H1 (cell line): ENCODE measurements at regions not wholly inside any gene's neighbourhood (a gene's known extent, or its start where the extent isn't known, plus 50 kb on each side); places are given as distances from the start of the nearest gene placed in this dataset.
A peak's percentile ranks its signal among the peaks of the same experiment; 100 is the strongest.

Experiments used
- CTCF ChIA-PET: fragments of 300-600 bp; sonication (Branson Sonifier 250); formaldehyde crosslinking; loops from one replicate; lab custom pipeline; 2021; ENCODE audit not compliant: partially characterized antibody; lab: Charles Lee
- POLR2A ChIA-PET: fragments of 300-600 bp; sonication (Branson Sonifier 250); formaldehyde crosslinking; loops from one replicate; lab custom pipeline; 2021; ENCODE audit warnings: inconsistent platforms; ENCODE audit not compliant: partially characterized antibody; lab: Charles Lee
- DNase-seq, 2 experiments: peaks; one replicate each; pipeline versions ENCODE4 v3.0.0 to v3.0.0-alpha.2; 2010 to 2022; ENCODE audit warnings: low spot score in 2 of 2, low read depth in 1 of 2, mixed read lengths in 1 of 2
- FAIRE-seq: peaks from 2 replicates; lab custom pipeline; 2011; peaks lifted over from hg19 to GRCh38; lab: Jason Lieb, UNC
- H2AFZ ChIP-seq: 2 replicates; pipeline ENCODE4 v1.8.1; 2012; ENCODE audit warnings: low read length, inconsistent platforms
- H2AK5ac ChIP-seq: 2 replicates; pipeline ENCODE4 v1.6.1; 2013; ENCODE audit warnings: low read depth, low read length
- H2BK120ac ChIP-seq: replicated peaks from 2 replicates; pipeline ENCODE3; 2013; ENCODE audit warnings: low read depth, low read length, inconsistent platforms
- H2BK12ac ChIP-seq: 2 replicates; pipeline ENCODE4 v1.6.1; 2013; ENCODE audit warnings: low read depth, low read length
- H2BK15ac ChIP-seq: 2 replicates; pipeline ENCODE4 v1.6.1; 2013; ENCODE audit warnings: low read length
- H2BK20ac ChIP-seq: 2 replicates; pipeline ENCODE4 v1.6.1; 2013; ENCODE audit warnings: low read length
- H2BK5ac ChIP-seq: 2 replicates; pipeline ENCODE4 v1.6.1; 2013; ENCODE audit warnings: low read depth, low read length
- H3K14ac ChIP-seq: 2 replicates; pipeline ENCODE4 v1.6.1; 2013; ENCODE audit warnings: inconsistent platforms; ENCODE audit not compliant: insufficient read length
- H3K18ac ChIP-seq: 2 replicates; pipeline ENCODE4 v1.6.1; 2013; ENCODE audit warnings: low read length; ENCODE audit errors: extremely low read depth
- H3K23ac ChIP-seq: 2 replicates; pipeline ENCODE4 v1.6.1; 2013; ENCODE audit warnings: inconsistent platforms; ENCODE audit not compliant: insufficient read length
- H3K23me2 ChIP-seq: 2 replicates; pipeline ENCODE4 v1.6.1; 2013; ENCODE audit warnings: low read depth, low read length
- H3K27ac ChIP-seq: 2 replicates; pipeline ENCODE4 v1.6.1; 2011; ENCODE audit warnings: low read depth, low read length, inconsistent platforms
- H3K27me3 ChIP-seq, 4 experiments: replicated peaks in 1 of 4; 1 replicate in 1 of 4; 2 replicates in 3 of 4; pipeline versions ENCODE4 v1.6.1 to v1.8.1; 2011 to 2013; ENCODE audit warnings: low read length in 3 of 4, mild to moderate bottlenecking in 3 of 4, inconsistent platforms in 2 of 4, mixed read lengths in 2 of 4, moderate library complexity in 1 of 4; ENCODE audit not compliant: control insufficient read depth in 3 of 4, insufficient read depth in 3 of 4; ENCODE audit errors: extremely low read depth in 1 of 4
- H3K36me3 ChIP-seq, 4 experiments: 2 replicates each; pipeline versions ENCODE4 v1.6.1 to v1.8.1; 2011 to 2013; ENCODE audit warnings: mild to moderate bottlenecking in 4 of 4, low read length in 3 of 4, moderate library complexity in 2 of 4, control low read depth in 1 of 4, inconsistent platforms in 1 of 4; ENCODE audit not compliant: insufficient read depth in 4 of 4, control insufficient read depth in 2 of 4
- H3K4ac ChIP-seq: replicated peaks from 2 replicates; pipeline ENCODE3; 2013; ENCODE audit warnings: low read length, low read depth, mixed read lengths, inconsistent platforms; ENCODE audit not compliant: insufficient read length
- H3K4me1 ChIP-seq, 4 experiments: replicated peaks in 1 of 4; 1 replicate in 1 of 4; 2 replicates in 3 of 4; pipeline versions ENCODE4 v1.6.1 to v1.8.1; 2011 to 2013; ENCODE audit warnings: low read length in 3 of 4, inconsistent platforms in 2 of 4, mixed read lengths in 1 of 4; ENCODE audit not compliant: insufficient read depth in 4 of 4, control insufficient read depth in 3 of 4
- H3K4me2 ChIP-seq, 2 experiments: 2 replicates each; pipeline versions ENCODE4 v1.6.1 to v1.8.1; 2011 to 2013; ENCODE audit warnings: low read depth in 2 of 2, low read length in 2 of 2, control low read depth in 1 of 2, inconsistent platforms in 1 of 2, mild to moderate bottlenecking in 1 of 2; ENCODE audit not compliant: insufficient read depth in 1 of 2
- H3K4me3 ChIP-seq, 4 experiments: fragments of 200-600, 300-600 bp in 1 of 4; sonication (generic), shearing (Covaris generic), sonication (Bioruptor Twin) in 1 of 4; 2 replicates each; pipeline versions ENCODE4 v1.5.1 to v1.8.1; 2011 to 2016; ENCODE audit warnings: low read length in 4 of 4, low read depth in 3 of 4, control low read depth in 2 of 4, inconsistent platforms in 2 of 4, mild to moderate bottlenecking in 2 of 4, mixed read lengths in 1 of 4, moderate library complexity in 1 of 4; ENCODE audit not compliant: insufficient read depth in 2 of 4; ENCODE audit errors: extremely low read depth in 1 of 4
- H3K56ac ChIP-seq: replicated peaks from 2 replicates; pipeline ENCODE3; 2013; ENCODE audit warnings: low read depth, mild to moderate bottlenecking, mixed read lengths, low read length, inconsistent platforms; ENCODE audit not compliant: insufficient read length
- H3K79me1 ChIP-seq: 2 replicates; pipeline ENCODE4 v1.6.1; 2013; ENCODE audit warnings: low read depth, low read length, control low read depth
- H3K79me2 ChIP-seq, 2 experiments: 2 replicates each; pipeline versions ENCODE4 v1.6.1 to v1.8.1; 2012 to 2013; ENCODE audit warnings: low read length in 2 of 2, mild to moderate bottlenecking in 2 of 2, inconsistent platforms in 1 of 2; ENCODE audit not compliant: insufficient read depth in 2 of 2, control insufficient read depth in 1 of 2
- H3K9ac ChIP-seq, 4 experiments: replicated peaks in 1 of 4; 1 replicate in 1 of 4; 2 replicates in 3 of 4; pipeline versions ENCODE4 v1.6.1 to v1.8.1; 2011 to 2013; ENCODE audit warnings: low read depth in 3 of 4, low read length in 3 of 4, control low read depth in 2 of 4, mild to moderate bottlenecking in 2 of 4, moderate library complexity in 2 of 4, inconsistent platforms in 1 of 4; ENCODE audit errors: extremely low read depth in 1 of 4
- H3K9me3 ChIP-seq, 2 experiments: 2 replicates each; pipeline versions ENCODE4 v1.6.1 to v1.8.1; 2012 to 2013; ENCODE audit warnings: mild to moderate bottlenecking in 2 of 2, moderate library complexity in 2 of 2, control low read depth in 1 of 2, inconsistent platforms in 1 of 2, low read depth in 1 of 2, low read length in 1 of 2, mixed read lengths in 1 of 2; ENCODE audit not compliant: insufficient read depth in 2 of 2
- H4K20me1 ChIP-seq, 2 experiments: replicated peaks in 1 of 2; 2 replicates each; pipeline versions ENCODE3 to v1.8.1; 2011 to 2013; ENCODE audit warnings: inconsistent platforms in 2 of 2, low read length in 2 of 2, mild to moderate bottlenecking in 1 of 2; ENCODE audit not compliant: insufficient read depth in 2 of 2, control insufficient read depth in 1 of 2
- H4K5ac ChIP-seq: 2 replicates; pipeline ENCODE4 v1.6.1; 2013; ENCODE audit warnings: low read length, low read depth, mixed read lengths, inconsistent platforms; ENCODE audit not compliant: insufficient read length
- H4K8ac ChIP-seq: 2 replicates; pipeline ENCODE4 v1.8.0; 2013; ENCODE audit warnings: mild to moderate bottlenecking, moderate library complexity, low read length, inconsistent platforms; ENCODE audit not compliant: insufficient read depth; ENCODE audit errors: extremely low read depth
- H4K91ac ChIP-seq: replicated peaks from 2 replicates; pipeline ENCODE3; 2013; ENCODE audit warnings: low read length, mixed read lengths, inconsistent platforms; ENCODE audit not compliant: insufficient read length
- ASH2L ChIP-seq: fragments of 200-600, 300-600 bp; sonication (generic); IDR thresholded peaks from one replicate; pipeline ENCODE4 v1.7.1; 2017; ENCODE audit warnings: low read length
- BCL11A ChIP-seq, 2 experiments: IDR thresholded peaks; one replicate each; pipeline ENCODE4 v1.6.1; 2011; ENCODE audit warnings: low read depth in 2 of 2, low read length in 2 of 2, mild to moderate bottlenecking in 2 of 2
- BRCA1 ChIP-seq: IDR thresholded peaks from 2 replicates; pipeline ENCODE4 v1.6.1; 2012; ENCODE audit warnings: low read depth, low read length, improper control_type of control experiment
- CHD1 ChIP-seq: IDR thresholded peaks from 2 replicates; pipeline ENCODE4 v1.6.1; 2012; ENCODE audit warnings: low read depth, low read length, improper control_type of control experiment
- HDAC2 ChIP-seq, 2 experiments: fragments of 300-600 bp in 1 of 2; sonication (generic) in 1 of 2; IDR thresholded peaks; 2 replicates each; pipeline ENCODE4 v1.6.1; 2011 to 2012; ENCODE audit warnings: low read depth in 2 of 2, low read length in 2 of 2, mild to moderate bottlenecking in 2 of 2, moderate library complexity in 2 of 2, borderline replicate concordance in 1 of 2, inconsistent platforms in 1 of 2
- MAFK ChIP-seq: IDR thresholded peaks from 2 replicates; pipeline ENCODE4 v1.6.1; 2012; ENCODE audit warnings: low read depth, mild to moderate bottlenecking, improper control_type of control experiment, low read length
- NANOG ChIP-seq: IDR thresholded peaks from 2 replicates; pipeline ENCODE4 v1.6.1; 2011; ENCODE audit warnings: low read length, low read depth, mild to moderate bottlenecking, inconsistent platforms; ENCODE audit not compliant: insufficient read depth, poor library complexity, severe bottlenecking
- POLR2A ChIP-seq, 2 experiments: IDR thresholded peaks; 1 replicate in 1 of 2; 2 replicates in 1 of 2; pipeline ENCODE4 v1.6.1; 2011; ENCODE audit warnings: low read depth in 2 of 2, low read length in 2 of 2, mild to moderate bottlenecking in 2 of 2; ENCODE audit errors: control extremely low read depth in 1 of 2
- RNF2 ChIP-seq: fragments of 200-900, 300-1000 bp; sonication (generic); IDR thresholded peaks from 2 replicates; pipeline ENCODE4 v1.7.1; 2016; ENCODE audit warnings: borderline replicate concordance, low read depth, mild to moderate bottlenecking, antibody characterized with exemption, low read length; ENCODE audit not compliant: poor library complexity, severe bottlenecking; ENCODE audit errors: missing control alignments
- SIRT6 ChIP-seq: IDR thresholded peaks from one replicate; pipeline ENCODE4 v1.7.1; 2012; ENCODE audit warnings: low read length, inconsistent platforms
- SRF ChIP-seq: IDR thresholded peaks from 2 replicates; pipeline ENCODE4 v1.6.1; 2011; ENCODE audit warnings: mild to moderate bottlenecking, low read depth, low read length, moderate library complexity
- USF2 ChIP-seq: IDR thresholded peaks from 2 replicates; pipeline ENCODE4 v1.6.1; 2011; ENCODE audit warnings: low read length, improper control_type of control experiment
- WGBS, 2 experiments: shearing (Covaris generic) in 1 of 2; methylation state at CpG; one replicate each; pipeline versions ENCODE4 v1.1.6 to v1.1.7; 2013 to 2015; ENCODE audit warnings: low lambda C conversion rate in 2 of 2, mixed read lengths in 2 of 2, inconsistent platforms in 1 of 2, low coverage in 1 of 2, missing lambda C conversion rate in 1 of 2; ENCODE audit not compliant: insufficient replicate concordance in 2 of 2, insufficient coverage in 1 of 2, insufficient read length in 1 of 2; ENCODE audit errors: extremely low coverage in 1 of 2, missing lambda C conversion rate in 1 of 2; 5-methylcytosine and 5-hydroxymethylcytosine counted together

- Histone ChIP-seq H4K91ac (no peak overlapping the region), H2BK12ac (no peak overlapping the region), H3K4ac (no peak overlapping the region), H3K79me1 (peaks cover 2% of the 10 kb centered on the region; the same call in 1 of the 2 replicates), H3K4me3 (no peak overlapping the region), H2BK20ac (no peak overlapping the region), H3K23ac (no peak overlapping the region), H2BK5ac (no peak overlapping the region), H3K4me1 (no peaks in the 10 kb centered on the region), H3K27ac (no peak overlapping the region), H2AFZ (no peak overlapping the region), H3K79me2 (peaks cover 0 to 8% of the 10 kb centered on the region in 2 experiments; a peak in 3 of 4 replicates), H3K36me3 (no peaks in the 10 kb centered on the region; a peak in 1 of 8 replicates), H3K23me2 (peaks cover 9% of the 10 kb centered on the region; the same call in 1 of the 2 replicates), H3K9ac (no peak overlapping the region), H2BK15ac (no peak overlapping the region), H4K20me1 (peaks cover 0 to 14% of the 10 kb centered on the region in 2 experiments), H2BK120ac (no peak overlapping the region), H3K4me2 (no peak overlapping the region), H4K5ac (no peak overlapping the region), H4K8ac (peak overlapping the region; percentile 28; the same call in 1 of the 2 replicates), H2AK5ac (no peak overlapping the region), H3K9me3 (no peaks in the 10 kb centered on the region), H3K27me3 (no peaks in the 10 kb centered on the region), H3K14ac (no peak overlapping the region), H3K18ac (no peak overlapping the region), H3K56ac (no peak overlapping the region)
- ChIA-PET CTCF (interaction anchor here (1.3 kb wide), 1 partner anchor 139 kb away, joined by 3 read pairs; no protein-coding TSS in a partner anchor), POLR2A (no interaction called here)
- DNase-seq: no peak
- no peak for FAIRE-seq
- 90% methylated on average over 26 of the region's 26 CpGs; no CpG with 5 or more reads in 1 of the 2 experiments for WGBS, 2 experiments
- TF ChIP-seq RNF2: no peak
- no peak for TF ChIP-seq NANOG
- no peak for TF ChIP-seq POLR2A (IDR thresholded peaks at IDR 0.05; ENCODE audit: control extremely low read depth in 1 of 2, low read depth in 2 of 2, low read length in 2 of 2)
- TF ChIP-seq MAFK: no peak
- TF ChIP-seq USF2: no peak
- no peak for TF ChIP-seq SRF
- TF ChIP-seq CHD1: no peak
- no peak for TF ChIP-seq ASH2L
- TF ChIP-seq SIRT6: no peak
- TF ChIP-seq BCL11A (IDR thresholded peaks at IDR 0.05; ENCODE audit: low read depth in 2 of 2, low read length in 2 of 2): no peak
- no peak for TF ChIP-seq HDAC2 (IDR thresholded peaks at IDR 0.05; ENCODE audit: borderline replicate concordance in 1 of 2, low read depth in 2 of 2, low read length in 2 of 2)
- TF ChIP-seq BRCA1: no peak
These were observed 1134.1 kb downstream of the BRD1 start for GRCh38 chr22:48693377-48694135.
